Neuronal stem cell (in vitro differentiated cells): ENCODE measurements at regions not wholly inside any gene's neighbourhood (a gene's known extent, or its start where the extent isn't known, plus 50 kb on each side); places are given as distances from the start of the nearest gene placed in this dataset.

Experiments used
- DNase-seq: peaks from one replicate; pipeline ENCODE4 v3.0.0-alpha.2; 2013; ENCODE audit warnings: low spot score
- H2AFZ ChIP-seq: one replicate; pipeline ENCODE4 v1.6.1; 2013; ENCODE audit warnings: mild to moderate bottlenecking, low read length, inconsistent platforms
- H2AK5ac ChIP-seq: 2 replicates; pipeline ENCODE4 v1.6.1; 2013; ENCODE audit warnings: low read depth, mild to moderate bottlenecking, inconsistent platforms, low read length, moderate library complexity, mixed read lengths
- H2BK120ac ChIP-seq: 2 replicates; pipeline ENCODE4 v1.6.1; 2013; ENCODE audit warnings: low read depth, mild to moderate bottlenecking, inconsistent platforms, low read length, moderate library complexity, mixed read lengths
- H2BK12ac ChIP-seq: one replicate; pipeline ENCODE4 v1.6.1; 2013; ENCODE audit warnings: low read length, inconsistent platforms
- H2BK15ac ChIP-seq: 2 replicates; pipeline ENCODE4 v1.6.1; 2013; ENCODE audit warnings: mild to moderate bottlenecking, low read length, inconsistent platforms, mixed read lengths
- H2BK5ac ChIP-seq: one replicate; pipeline ENCODE4 v1.6.1; 2013; ENCODE audit warnings: inconsistent platforms, mild to moderate bottlenecking, low read length, moderate library complexity
- H3K14ac ChIP-seq: one replicate; pipeline ENCODE4 v1.6.1; 2013; ENCODE audit warnings: low read length, inconsistent platforms
- H3K18ac ChIP-seq: 2 replicates; pipeline ENCODE4 v1.6.1; 2013; ENCODE audit warnings: low read length, inconsistent platforms
- H3K23ac ChIP-seq: 2 replicates; pipeline ENCODE4 v1.6.1; 2013; ENCODE audit warnings: low read depth, mild to moderate bottlenecking, mixed read lengths, low read length, inconsistent platforms; ENCODE audit not compliant: poor library complexity
- H3K27ac ChIP-seq: replicated peaks from 3 replicates; pipeline ENCODE4 v1.5.1; 2013; ENCODE audit warnings: low read length, inconsistent platforms
- H3K27me3 ChIP-seq, 3 experiments: 2 replicates each; pipeline ENCODE4 v1.6.1; 2013; ENCODE audit warnings: low read length in 3 of 3, mild to moderate bottlenecking in 2 of 3, inconsistent platforms in 1 of 3, low read depth in 1 of 3, mixed read lengths in 1 of 3, moderate library complexity in 1 of 3; ENCODE audit not compliant: control insufficient read depth in 3 of 3, insufficient read depth in 3 of 3
- H3K36me3 ChIP-seq, 2 donors: replicated peaks in 1 of 2; 2 replicates each; pipeline ENCODE4 v1.6.1; 2013; ENCODE audit warnings: low read length in 2 of 2; ENCODE audit not compliant: control insufficient read depth in 2 of 2, insufficient read depth in 2 of 2
- H3K4ac ChIP-seq: 2 replicates; pipeline ENCODE4 v1.6.1; 2013; ENCODE audit warnings: inconsistent platforms, mild to moderate bottlenecking, low read length, moderate library complexity
- H3K4me1 ChIP-seq, 2 donors: 1 replicate in 1 of 2; 2 replicates in 1 of 2; pipeline ENCODE4 v1.6.1; 2013; ENCODE audit warnings: low read length in 2 of 2, low read depth in 1 of 2; ENCODE audit not compliant: control insufficient read depth in 2 of 2, insufficient read depth in 1 of 2
- H3K4me2 ChIP-seq: one replicate; pipeline ENCODE4 v1.6.1; 2013; ENCODE audit warnings: mild to moderate bottlenecking, low read length, inconsistent platforms; ENCODE audit not compliant: insufficient read depth, poor library complexity, severe bottlenecking
- H3K4me3 ChIP-seq, 2 donors: 2 replicates each; pipeline ENCODE4 v1.5.1; 2013; ENCODE audit warnings: low read length in 2 of 2, mild to moderate bottlenecking in 2 of 2, inconsistent platforms in 1 of 2, moderate library complexity in 1 of 2
- H3K79me1 ChIP-seq: one replicate; pipeline ENCODE4 v1.6.1; 2013; ENCODE audit warnings: low read depth, mild to moderate bottlenecking, inconsistent platforms, low read length, moderate library complexity
- H3K9ac ChIP-seq: one replicate; pipeline ENCODE4 v1.6.1; 2013; ENCODE audit warnings: mild to moderate bottlenecking, low read depth, low read length, inconsistent platforms; ENCODE audit not compliant: poor library complexity
- H3K9me3 ChIP-seq, 2 donors: replicated peaks in 1 of 2; 2 replicates each; pipeline versions ENCODE3 to v1.6.1; 2013; ENCODE audit warnings: low read length in 2 of 2, mild to moderate bottlenecking in 2 of 2, inconsistent platforms in 1 of 2, low read depth in 1 of 2, mixed read lengths in 1 of 2, moderate library complexity in 1 of 2; ENCODE audit not compliant: control insufficient read depth in 2 of 2, insufficient read depth in 1 of 2
- H4K8ac ChIP-seq: one replicate; pipeline ENCODE4 v1.6.1; 2013; ENCODE audit warnings: low read depth, mild to moderate bottlenecking, inconsistent platforms, low read length, moderate library complexity
- H4K91ac ChIP-seq: one replicate; pipeline ENCODE4 v1.6.1; 2013; ENCODE audit warnings: low read length, low read depth, mild to moderate bottlenecking, inconsistent platforms; ENCODE audit not compliant: poor library complexity
- WGBS, 2 donors: extraction: QIAGEN DNeasy Blood & Tissue Kit; methylation state at CpG; one replicate each; pipeline ENCODE4 v1.1.7; 2013; ENCODE audit warnings: missing lambda C conversion rate in 2 of 2, mixed read lengths in 1 of 2; ENCODE audit not compliant: insufficient read length in 2 of 2, insufficient replicate concordance in 1 of 2; ENCODE audit errors: extremely low coverage in 2 of 2; 5-methylcytosine and 5-hydroxymethylcytosine counted together

- H3K14ac ChIP-seq = no peak overlapping the region
- H2AK5ac ChIP-seq = no peak overlapping the region
- H3K4me2 ChIP-seq = no peak overlapping the region
- H2BK12ac ChIP-seq = no peak overlapping the region
- no peak overlapping the region for H2AFZ ChIP-seq
- no peaks in the 10 kb centered on the region for H3K79me1 ChIP-seq
- peaks cover 21 to 88% of the 10 kb centered on the region in 2 donors for H3K36me3 ChIP-seq
- no peak overlapping the region for H3K9ac ChIP-seq
- no peak overlapping the region for H3K23ac ChIP-seq
- no peak for DNase-seq
- H2BK5ac ChIP-seq = no peak overlapping the region
- no peak overlapping the region for H2BK15ac ChIP-seq
- H3K4ac ChIP-seq = no peak overlapping the region
- no peak overlapping the region for H4K8ac ChIP-seq
- H3K18ac ChIP-seq = no peak overlapping the region
- H2BK120ac ChIP-seq = no peak overlapping the region
- H3K27ac ChIP-seq = no peak overlapping the region
- H3K4me3 ChIP-seq = no peak overlapping the region
- H3K9me3 ChIP-seq = no peaks in the 10 kb centered on the region
- no peak overlapping the region for H4K91ac ChIP-seq
- no CpG with 5 or more reads among the region's 3 CpGs for WGBS, 2 donors
- H3K27me3 ChIP-seq = no peaks in the 10 kb centered on the region
- H3K4me1 ChIP-seq = peaks cover 1 to 16% of the 10 kb centered on the region in 2 donors
Observed at GRCh38 chr1:232468249-232468648, 161.7 kb downstream of the SIPA1L2 start.

- Histone ChIP-seq H3K14ac (no peak overlapping the region), H3K18ac (no peak overlapping the region), H2BK120ac (no peak overlapping the region), H3K4ac (no peak overlapping the region), H3K4me3 (no peak overlapping the region), H3K23ac (no peak overlapping the region), H3K79me1 (no peaks in the 10 kb centered on the region), H3K36me3 (peaks cover 23 to 99% of the 10 kb centered on the region in 2 donors), H3K9me3 (no peaks in the 10 kb centered on the region), H2BK12ac (no peak overlapping the region), H2AFZ (no peak overlapping the region), H3K4me2 (no peak overlapping the region), H2AK5ac (no peak overlapping the region), H2BK15ac (no peak overlapping the region), H3K27ac (no peak overlapping the region), H3K9ac (no peak overlapping the region), H4K91ac (no peak overlapping the region), H3K27me3 (no peaks in the 10 kb centered on the region), H3K4me1 (peaks cover 2 to 6% of the 10 kb centered on the region in 2 donors), H4K8ac (no peak overlapping the region), H2BK5ac (no peak overlapping the region)
- no peak for DNase-seq
- WGBS, 2 donors = no CpG with 5 or more reads among the region's 9 CpGs
Observed at GRCh38 chr1:232467073-232467760, 162.7 kb downstream of the SIPA1L2 start.

- Histone ChIP-seq H3K14ac (no peak overlapping the region), H4K91ac (no peak overlapping the region), H2AK5ac (no peak overlapping the region), H3K27me3 (no peaks in the 10 kb centered on the region), H3K18ac (no peak overlapping the region), H2BK12ac (no peak overlapping the region), H3K4me3 (no peak overlapping the region), H4K8ac (no peak overlapping the region), H3K9me3 (peaks cover 0 to 2% of the 10 kb centered on the region in 2 donors), H3K23ac (no peak overlapping the region), H2BK120ac (no peak overlapping the region), H3K4ac (no peak overlapping the region), H3K4me1 (peaks cover 0 to 2% of the 10 kb centered on the region in 2 donors), H2AFZ (no peak overlapping the region), H3K4me2 (no peak overlapping the region), H2BK5ac (no peak overlapping the region), H3K36me3 (peaks cover 21 to 99% of the 10 kb centered on the region in 2 donors), H3K27ac (no peak overlapping the region), H2BK15ac (no peak overlapping the region), H3K79me1 (peaks cover 2% of the 10 kb centered on the region), H3K9ac (no peak overlapping the region)
- DNase-seq = no peak
- no CpG with 5 or more reads among the region's 1 CpG for WGBS, 2 donors
Observed at GRCh38 chr1:232464325-232464724, 165.6 kb downstream of the SIPA1L2 start.

GRCh38 chr1:232463225-232463624 lies 166.7 kb downstream of the SIPA1L2 start:
- H2BK12ac ChIP-seq = no peak overlapping the region
- no peak overlapping the region for H3K4me3 ChIP-seq
- no peak overlapping the region for H3K14ac ChIP-seq
- H3K4me2 ChIP-seq = no peak overlapping the region
- H3K9me3 ChIP-seq = peaks cover 0 to 2% of the 10 kb centered on the region in 2 donors
- no peak overlapping the region for H3K18ac ChIP-seq
- no peak overlapping the region for H4K91ac ChIP-seq
- no peak overlapping the region for H2BK5ac ChIP-seq
- H3K79me1 ChIP-seq = peaks cover 2% of the 10 kb centered on the region
- no peak overlapping the region for H3K9ac ChIP-seq
- no peak overlapping the region for H2AK5ac ChIP-seq
- no peak overlapping the region for H2BK120ac ChIP-seq
- H3K4me1 ChIP-seq = peaks cover 0 to 2% of the 10 kb centered on the region in 2 donors
- H2AFZ ChIP-seq = no peak overlapping the region
- WGBS, 2 donors = no CpG with 5 or more reads among the region's 3 CpGs
- no peak overlapping the region for H2BK15ac ChIP-seq
- H3K23ac ChIP-seq = no peak overlapping the region
- H3K27ac ChIP-seq = no peak overlapping the region
- no peak for DNase-seq
- no peak overlapping the region for H4K8ac ChIP-seq
- peaks cover 17 to 95% of the 10 kb centered on the region in 2 donors for H3K36me3 ChIP-seq
- H3K27me3 ChIP-seq = no peaks in the 10 kb centered on the region
- H3K4ac ChIP-seq = no peak overlapping the region
